ENCODE measurements at regions not wholly inside any gene's neighbourhood (a gene's known extent, or its start where the extent isn't known, plus 50 kb on each side); places are given as distances from the start of the nearest gene placed in this dataset.

DNA sequence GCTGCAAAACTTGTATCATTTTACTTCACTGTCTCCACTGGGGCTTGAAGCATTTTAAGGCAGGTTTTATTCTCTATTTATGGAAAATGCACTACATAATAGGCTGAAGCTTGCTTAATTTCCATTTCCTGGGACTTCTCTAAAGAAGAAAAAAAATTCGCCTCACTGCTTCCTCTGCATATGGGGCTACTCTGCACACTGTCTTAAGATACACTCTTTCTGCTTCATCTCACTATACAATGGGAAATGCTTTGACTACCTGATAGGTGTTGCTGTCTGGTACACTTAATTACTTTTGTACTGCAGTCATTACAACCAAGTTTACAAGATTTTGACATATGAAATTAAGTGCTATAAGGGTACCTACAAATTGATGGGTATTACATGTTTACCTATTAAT, 466.0 kb downstream of the KCNJ18 start:
- TF ChIP-seq CTCF (conservative IDR thresholded peaks at IDR 0.05) (no peak), EZH2 (IDR thresholded peaks at IDR 0.05; ENCODE audit: low read depth) (no peak)
